Progenitor cell of endocrine pancreas (in vitro differentiated cells): ENCODE measurements at regions not wholly inside any gene's neighbourhood (a gene's known extent, or its start where the extent isn't known, plus 50 kb on each side); places are given as distances from the start of the nearest gene placed in this dataset.

Experiments
- DNase-seq: peaks from one replicate; pipeline ENCODE4 v3.0.0; 2021; ENCODE audit warnings: low spot score; ENCODE audit not compliant: unreplicated experiment
- H3K27ac Mint-ChIP-seq: 2 replicates; pipeline ENCODE4 v1.8.0; 2021; ENCODE audit warnings: mild to moderate bottlenecking, moderate library complexity, mixed read lengths
- H3K27me3 Mint-ChIP-seq: 2 replicates; pipeline ENCODE4 v1.8.0; 2021; ENCODE audit warnings: mixed read lengths
- H3K36me3 Mint-ChIP-seq: 2 replicates; pipeline ENCODE4 v1.8.0; 2022; ENCODE audit warnings: mixed read lengths; ENCODE audit not compliant: insufficient read depth
- H3K4me1 Mint-ChIP-seq: 2 replicates; pipeline ENCODE4 v1.8.0; 2021; ENCODE audit warnings: low read depth, mixed read lengths
- H3K4me3 Mint-ChIP-seq: 2 replicates; pipeline ENCODE4 v1.8.0; 2021; ENCODE audit warnings: low read depth, mild to moderate bottlenecking, moderate library complexity, mixed read lengths
- H3K9me3 Mint-ChIP-seq: 2 replicates; pipeline ENCODE4 v1.8.0; 2021; ENCODE audit warnings: low read depth, mixed read lengths
- CTCF ChIP-seq: fragments of 200-600 bp; sonication (generic); IDR thresholded peaks from one replicate; pipeline ENCODE4 v1.5.0; 2021; ENCODE audit warnings: antibody characterized with exemption, mild to moderate bottlenecking; ENCODE audit not compliant: unreplicated experiment

GRCh38 chr21:27681841-27682240, 715.0 kb upstream of the ADAMTS5 start:
- no peak for DNase-seq
- H3K27me3 Mint-ChIP-seq, result no peaks in the 10 kb centered on the region
- H3K9me3 Mint-ChIP-seq, result peaks cover 6% of the 10 kb centered on the region
- no peak for TF ChIP-seq CTCF
- H3K4me3 Mint-ChIP-seq, result no peak overlapping the region
- no peak overlapping the region for H3K27ac Mint-ChIP-seq
- H3K36me3 Mint-ChIP-seq, result no peaks in the 10 kb centered on the region
- H3K4me1 Mint-ChIP-seq, result no peaks in the 10 kb centered on the region

GRCh38 chr21:27681038-27681437, 714.1 kb upstream of the ADAMTS5 start:
- no peaks in the 10 kb centered on the region for H3K4me1 Mint-ChIP-seq

GRCh38 chr21:27680181-27680580, 713.3 kb upstream of the ADAMTS5 start:
- no peaks in the 10 kb centered on the region for H3K4me1 Mint-ChIP-seq

More at GRCh38 chr21:27681038-27681437, 714.1 kb upstream of the ADAMTS5 start:
- Mint-ChIP-seq H3K9me3 (peaks cover 2% of the 10 kb centered on the region), H3K27ac (no peak overlapping the region), H3K27me3 (no peaks in the 10 kb centered on the region), H3K36me3 (no peaks in the 10 kb centered on the region), H3K4me3 (no peak overlapping the region)
- no peak for TF ChIP-seq CTCF
- DNase-seq, result no peak

DNA sequence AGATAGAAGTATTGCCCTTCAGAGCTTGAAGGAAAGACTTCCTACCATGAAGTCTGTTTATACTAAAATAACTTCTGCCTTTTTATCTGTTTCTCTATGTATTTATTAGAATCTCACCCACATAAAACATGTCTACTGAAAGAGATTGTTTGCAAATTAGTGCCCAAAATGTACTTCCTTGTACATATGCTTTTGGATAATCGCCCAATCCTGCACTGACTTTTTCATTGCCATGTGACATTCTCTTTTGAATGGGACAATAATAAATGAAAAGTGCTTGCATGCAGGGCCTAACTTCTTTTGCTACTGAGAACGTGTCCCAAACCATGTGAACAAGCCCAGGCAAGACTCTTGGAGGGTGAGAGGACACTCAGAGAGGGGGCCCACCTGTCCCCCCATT, 711.6 kb upstream of the ADAMTS5 start:
- peaks cover 2% of the 10 kb centered on the region for H3K9me3 Mint-ChIP-seq
- DNase-seq, result no peak
- no peaks in the 10 kb centered on the region for H3K4me1 Mint-ChIP-seq
- no peak overlapping the region for H3K27ac Mint-ChIP-seq
- H3K36me3 Mint-ChIP-seq, result no peaks in the 10 kb centered on the region
- TF ChIP-seq CTCF, result no peak
- no peaks in the 10 kb centered on the region for H3K27me3 Mint-ChIP-seq
- H3K4me3 Mint-ChIP-seq, result no peak overlapping the region

More at GRCh38 chr21:27680181-27680580, 713.3 kb upstream of the ADAMTS5 start:
- peaks cover 2% of the 10 kb centered on the region for H3K9me3 Mint-ChIP-seq
- no peak for TF ChIP-seq CTCF
- H3K4me3 Mint-ChIP-seq, result no peak overlapping the region
- no peaks in the 10 kb centered on the region for H3K27me3 Mint-ChIP-seq
- no peaks in the 10 kb centered on the region for H3K36me3 Mint-ChIP-seq
- DNase-seq, result no peak
- H3K27ac Mint-ChIP-seq, result no peak overlapping the region

DNA sequence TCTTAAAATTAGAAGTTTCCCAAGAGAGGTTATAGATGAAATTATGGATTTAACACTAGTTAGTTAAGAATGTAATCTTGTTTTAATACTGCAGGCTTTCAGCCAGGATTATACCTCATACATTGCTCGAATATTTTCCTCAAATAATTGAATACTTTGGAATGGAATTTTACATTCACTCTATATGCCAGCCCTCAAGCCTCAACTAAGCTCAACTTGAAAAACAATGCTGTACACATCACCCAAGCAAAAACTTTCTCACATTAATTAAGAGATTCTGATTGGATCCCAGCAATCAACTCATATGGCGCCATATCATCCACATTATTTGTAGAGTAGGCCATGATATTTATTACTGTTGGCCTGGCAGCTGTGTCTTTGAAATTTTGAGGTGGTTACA, 710.7 kb upstream of the ADAMTS5 start:
- TF ChIP-seq CTCF, result no peak

More for the DNA sequence above, 710.7 kb upstream of the ADAMTS5 start:
- H3K4me3 Mint-ChIP-seq, result no peak overlapping the region
- no peaks in the 10 kb centered on the region for H3K9me3 Mint-ChIP-seq
- no peaks in the 10 kb centered on the region for H3K36me3 Mint-ChIP-seq
- H3K27me3 Mint-ChIP-seq, result no peaks in the 10 kb centered on the region
- no peak overlapping the region for H3K27ac Mint-ChIP-seq
- no peaks in the 10 kb centered on the region for H3K4me1 Mint-ChIP-seq
- DNase-seq, result no peak
